ENCODE measurements at regions not wholly inside any gene's neighbourhood (a gene's known extent, or its start where the extent isn't known, plus 50 kb on each side); places are given as distances from the start of the nearest gene placed in this dataset.
"Not testable (repeated sequence)": the region's sequence is repeated elsewhere in the genome, so short reads cannot be mapped to it uniquely, and the experiment has no call there.

- DNase-seq (ENCODE audit: low read depth in 2 of 2) = no peak
Observed at GRCh38 chr16:47861999-47862398, 293.8 kb downstream of the ABCC12 start.

- no peak for DNase-seq (ENCODE audit: low read depth in 2 of 2)
Observed at GRCh38 chr16:47858333-47858982, 297.3 kb downstream of the ABCC12 start.

GRCh38 chr16:47855431-47855830, 300.4 kb downstream of the ABCC12 start:
- no peak for DNase-seq (ENCODE audit: low read depth in 2 of 2)

GRCh38 chr16:47854737-47855136, 301.1 kb downstream of the ABCC12 start:
- DNase-seq (ENCODE audit: low read depth in 2 of 2) = no peak

GRCh38 chr16:47852991-47853390, 302.8 kb downstream of the ABCC12 start:
- DNase-seq (ENCODE audit: low read depth in 2 of 2) = no peak

- no peak for DNase-seq (ENCODE audit: low read depth in 2 of 2)
Observed at GRCh38 chr16:47851146-47851545, 304.6 kb downstream of the ABCC12 start.

- no peak for DNase-seq (ENCODE audit: low read depth in 2 of 2)
Observed at GRCh38 chr16:47849736-47850135, 306.1 kb downstream of the ABCC12 start.

- DNase-seq (ENCODE audit: low read depth in 2 of 2) = no peak
Observed at GRCh38 chr16:47848421-47849109, 307.2 kb downstream of the ABCC12 start.

GRCh38 chr16:47847220-47847970, 308.4 kb downstream of the ABCC12 start:
- no peak for DNase-seq (ENCODE audit: low read depth in 2 of 2)

- no peak for DNase-seq (ENCODE audit: low read depth in 2 of 2)
Observed at GRCh38 chr16:47834485-47835024, 321.2 kb downstream of the ABCC12 start.

- no peak for DNase-seq (ENCODE audit: low read depth in 2 of 2)
Observed at GRCh38 chr16:47833771-47834170, 322.0 kb downstream of the ABCC12 start.

GRCh38 chr16:47829850-47830600, 325.8 kb downstream of the ABCC12 start:
- no peak for DNase-seq (ENCODE audit: low read depth in 2 of 2)

GRCh38 chr16:47826070-47826469, 329.7 kb downstream of the ABCC12 start:
- DNase-seq (ENCODE audit: low read depth in 2 of 2) = no peak

- no peak for DNase-seq (ENCODE audit: low read depth in 2 of 2)
Observed at GRCh38 chr16:47817048-47817447, 338.7 kb downstream of the ABCC12 start.

- DNase-seq (ENCODE audit: low read depth in 2 of 2) = no peak
Observed at GRCh38 chr16:47816511-47816910, 339.3 kb downstream of the ABCC12 start.

GRCh38 chr16:47815655-47816054, 340.1 kb downstream of the ABCC12 start:
- no peak for DNase-seq (ENCODE audit: low read depth in 2 of 2)

- not testable (repeated sequence) for DNase-seq (ENCODE audit: low read depth in 2 of 2)
Observed at GRCh38 chr16:47811758-47812157, 344.0 kb downstream of the ABCC12 start.

- DNase-seq (ENCODE audit: low read depth in 2 of 2) = no peak
Observed at GRCh38 chr16:47806309-47806847, 345.2 kb downstream of the PHKB start.

- peak in 1 of 2 donors; percentile 24 for DNase-seq (ENCODE audit: low read depth in 2 of 2)
Observed at GRCh38 chr16:47787696-47788095, 326.6 kb downstream of the PHKB start.

- no peak for DNase-seq (ENCODE audit: low read depth in 2 of 2)
Observed at GRCh38 chr16:47781673-47782072, 320.5 kb downstream of the PHKB start.

GRCh38 chr16:47780213-47780875, 319.2 kb downstream of the PHKB start:
- DNase-seq (ENCODE audit: low read depth in 2 of 2) = no peak

All from dermis microvascular lymphatic vessel endothelial cell (primary cell).